NCI-H1417 (cell line): ENCODE measurements at regions not wholly inside any gene's neighbourhood (a gene's known extent, or its start where the extent isn't known, plus 50 kb on each side); places are given as distances from the start of the nearest gene placed in this dataset.
A peak's percentile ranks its signal among the peaks of the same experiment; 100 is the strongest.

Experiments
- DNase-seq, 3 experiments: peaks; one replicate each; lab custom pipeline; 2025; lab: John Stamatoyannopoulos, UW

- DNase-seq = no peak
Measured at GRCh38 chr13:100940658-100941057, 266.1 kb upstream of the TMTC4 start.

- no peak for DNase-seq
Measured at GRCh38 chr13:100933841-100934240, 259.2 kb upstream of the TMTC4 start.

GRCh38 chr13:100922599-100922998 lies 248.0 kb upstream of the TMTC4 start:
- DNase-seq = no peak

DNA sequence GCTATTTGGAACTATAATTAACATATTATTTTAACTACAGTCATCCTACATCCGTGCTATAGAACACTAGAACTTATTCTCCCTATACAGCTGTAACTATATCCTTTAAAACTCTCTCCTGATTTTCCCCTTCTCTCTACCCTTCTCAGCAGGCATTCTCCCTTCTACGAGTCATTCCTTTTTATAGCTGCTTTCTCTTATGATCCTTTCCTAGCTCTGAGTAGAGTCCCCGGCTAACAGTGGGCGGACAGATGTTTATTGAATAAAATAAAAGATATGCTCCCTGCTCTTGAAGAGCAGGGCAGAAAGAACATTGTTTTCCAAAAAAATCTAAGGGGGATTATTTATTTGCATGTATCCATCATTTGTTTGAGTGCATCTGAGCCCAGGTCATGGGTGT lies 246.5 kb upstream of the TMTC4 start:
- DNase-seq = peak in 1 of 3 experiments; percentile 35

- no peak for DNase-seq
Measured at GRCh38 chr13:100917011-100917410, 242.4 kb upstream of the TMTC4 start.

DNA sequence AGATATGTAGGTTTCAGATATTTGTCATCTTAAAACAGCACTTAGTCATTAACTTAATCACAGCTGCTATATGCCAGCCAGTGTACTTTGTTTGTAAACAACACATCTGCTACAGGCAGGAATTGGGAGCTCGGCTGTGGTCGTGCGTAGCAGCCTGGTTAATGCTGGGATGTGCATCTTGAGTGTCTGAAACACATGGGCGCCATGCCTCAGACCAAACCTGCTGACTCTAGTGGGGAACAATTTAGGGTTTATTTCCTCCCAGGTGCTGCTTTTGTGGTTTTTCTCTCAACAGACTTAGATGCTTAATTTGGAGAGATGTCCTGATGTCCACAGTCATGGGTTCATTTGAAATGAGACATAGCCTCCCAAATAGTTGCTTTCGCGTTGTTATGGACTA lies 238.5 kb upstream of the TMTC4 start:
- DNase-seq = no peak

GRCh38 chr13:100904293-100904976 lies 229.8 kb upstream of the TMTC4 start:
- DNase-seq = no peak

GRCh38 chr13:100899720-100900316 lies 225.2 kb upstream of the TMTC4 start:
- DNase-seq = no peak

GRCh38 chr13:100898431-100898830 lies 223.8 kb upstream of the TMTC4 start:
- DNase-seq = no peak

GRCh38 chr13:100895651-100896050 lies 221.1 kb upstream of the TMTC4 start:
- DNase-seq = no peak

GRCh38 chr13:100892981-100893380 lies 218.4 kb upstream of the TMTC4 start:
- DNase-seq = no peak

DNA sequence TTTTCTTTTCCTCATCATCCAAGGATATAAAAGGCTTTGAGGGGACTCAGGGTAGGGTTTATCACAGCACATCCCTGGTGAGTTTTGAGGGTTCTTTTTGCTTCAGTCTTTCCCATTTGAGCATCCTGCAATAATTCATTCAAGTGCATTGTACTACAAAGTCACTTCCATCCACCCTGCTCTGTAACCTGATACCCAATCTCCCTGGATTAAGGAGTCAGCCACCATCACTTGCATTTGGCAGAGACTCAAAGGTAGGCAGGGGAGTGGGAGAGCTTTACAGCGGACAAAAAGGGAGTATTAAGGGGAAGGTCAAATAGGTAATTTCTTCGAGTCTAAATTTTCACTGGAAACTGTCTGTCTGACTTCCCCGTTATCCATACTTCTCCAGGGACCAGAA lies 216.1 kb upstream of the TMTC4 start:
- peak in 2 of 3 experiments; percentile 17 to 22 for DNase-seq

DNA sequence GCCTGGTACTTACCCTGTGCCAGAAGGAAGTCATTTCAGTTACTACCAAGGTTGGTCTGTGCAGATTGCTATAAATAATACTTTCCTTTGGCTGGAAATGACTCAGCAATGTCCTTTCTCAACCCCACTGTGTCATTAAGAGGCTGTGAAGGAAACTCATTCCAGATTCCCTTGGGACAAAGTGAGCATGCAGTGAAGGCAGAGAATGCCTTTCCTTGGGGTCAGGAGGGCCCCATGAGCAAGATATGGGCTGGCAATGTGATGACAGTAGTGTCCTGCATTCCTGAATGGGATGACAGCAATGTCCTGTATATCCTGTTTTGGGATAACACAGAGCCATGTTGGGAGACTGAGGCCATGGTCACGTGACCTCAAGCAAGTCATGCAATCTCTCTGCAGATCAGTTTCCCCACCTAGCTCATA lies 213.1 kb upstream of the TMTC4 start:
- DNase-seq = peak in 1 of 3 experiments; percentile 44

GRCh38 chr13:100883453-100883852 lies 208.9 kb upstream of the TMTC4 start:
- peak in 1 of 3 experiments; percentile 21 for DNase-seq

DNA sequence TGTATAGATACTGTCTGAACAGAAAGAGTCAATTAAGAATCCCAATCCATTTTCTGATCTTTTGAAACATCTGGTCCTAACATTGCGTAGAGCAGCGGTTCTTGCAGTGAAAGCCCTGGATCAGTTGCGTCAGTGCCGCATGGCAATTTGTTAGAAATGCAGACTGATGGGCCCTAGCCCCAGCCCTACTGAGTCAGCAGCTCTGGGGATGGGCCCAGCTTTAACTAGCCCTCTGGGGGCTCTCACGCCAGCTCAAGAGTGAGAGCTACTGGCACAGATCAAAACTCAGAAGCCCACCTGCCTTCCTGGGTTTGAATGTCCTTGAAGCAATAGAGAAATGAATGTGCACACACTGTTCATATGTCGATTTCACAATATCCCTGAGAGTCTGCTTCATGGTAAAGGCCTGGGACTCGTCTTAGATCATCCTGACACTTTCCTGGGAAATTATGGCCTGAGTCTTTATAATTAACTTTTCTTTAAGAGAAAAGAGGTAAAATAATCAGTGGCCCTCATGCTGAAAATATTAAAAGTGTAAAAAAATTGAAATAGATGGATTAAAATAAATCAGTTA lies 206.8 kb upstream of the TMTC4 start:
- no peak for DNase-seq

DNA sequence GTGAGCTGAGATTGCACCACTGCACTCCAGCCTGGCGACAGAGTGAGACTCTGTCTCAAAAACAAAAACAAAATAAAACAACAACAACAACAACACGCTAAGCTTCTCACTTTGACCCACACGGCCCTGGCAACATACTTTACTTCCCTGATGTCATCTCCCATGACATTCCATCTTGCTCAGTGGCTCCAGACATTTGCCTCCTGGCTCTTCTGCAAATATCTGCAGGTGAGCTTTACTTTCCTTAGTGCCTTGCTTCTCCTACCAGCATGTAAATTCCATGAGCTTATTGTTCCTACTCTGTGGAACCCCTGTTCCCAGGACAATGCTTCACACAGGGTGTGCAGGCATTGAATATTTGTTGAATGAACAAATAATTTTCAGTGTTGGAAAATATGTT lies 205.6 kb upstream of the TMTC4 start:
- no peak for DNase-seq

- no peak for DNase-seq
Measured at GRCh38 chr13:100879255-100879654, 204.7 kb upstream of the TMTC4 start.

DNA sequence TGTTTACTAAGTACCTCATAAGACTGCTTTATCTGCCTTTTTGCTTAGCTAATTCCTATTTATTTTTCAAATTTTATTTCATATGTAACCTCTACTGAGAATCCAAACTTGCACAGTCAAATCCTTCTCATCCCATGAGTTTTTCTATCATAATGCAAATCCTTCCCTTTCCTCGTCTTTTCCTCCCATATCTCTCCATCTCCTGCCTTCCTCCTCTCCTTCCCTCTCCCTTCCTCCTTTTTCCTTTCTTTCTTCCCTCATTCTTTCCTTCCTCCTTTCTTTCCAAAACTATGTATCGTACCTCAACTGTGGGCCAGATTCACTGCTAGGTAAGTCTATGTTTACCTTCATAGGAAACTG lies 201.4 kb upstream of the TMTC4 start:
- no peak for DNase-seq

DNA sequence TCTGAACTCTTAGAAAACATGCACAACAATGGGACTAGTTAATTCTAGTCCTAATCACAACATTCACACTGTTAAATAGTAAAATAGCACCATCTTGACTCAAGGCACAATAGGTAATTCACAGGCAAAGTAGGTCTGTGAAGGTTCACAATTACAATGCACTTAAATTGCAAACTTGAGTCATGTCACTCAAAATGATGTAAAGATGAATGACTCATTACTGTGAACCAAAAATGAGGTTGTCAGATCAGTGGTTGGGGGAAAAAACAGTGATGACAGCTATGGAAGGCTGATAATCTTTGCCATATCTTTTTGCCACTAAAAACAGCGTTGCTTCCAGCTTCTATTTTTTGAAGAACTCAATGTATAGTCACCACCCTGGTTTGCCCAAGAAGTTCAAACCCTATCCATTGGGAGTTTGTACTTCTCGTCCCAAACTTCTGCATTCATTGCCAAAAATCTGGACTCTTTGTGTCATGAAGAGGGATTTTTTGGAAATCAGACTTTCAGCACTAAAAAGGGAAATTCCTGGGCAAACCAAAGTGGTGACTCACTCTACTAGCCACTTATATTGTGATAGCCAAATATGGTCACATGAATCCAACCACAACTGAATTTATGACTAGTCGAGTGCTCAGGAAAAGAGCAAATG lies 200.9 kb upstream of the TMTC4 start:
- DNase-seq = no peak

GRCh38 chr13:100872761-100873160 lies 198.2 kb upstream of the TMTC4 start:
- DNase-seq = no peak

GRCh38 chr13:100870898-100871297 lies 196.3 kb upstream of the TMTC4 start:
- DNase-seq = no peak

- no peak for DNase-seq
Measured at GRCh38 chr13:100860866-100861265, 186.3 kb upstream of the TMTC4 start.

GRCh38 chr13:100859861-100860260 lies 185.3 kb upstream of the TMTC4 start:
- no peak for DNase-seq
